ENCODE measurements at regions not wholly inside any gene's neighbourhood (a gene's known extent, or its start where the extent isn't known, plus 50 kb on each side); places are given as distances from the start of the nearest gene placed in this dataset.

DNA sequence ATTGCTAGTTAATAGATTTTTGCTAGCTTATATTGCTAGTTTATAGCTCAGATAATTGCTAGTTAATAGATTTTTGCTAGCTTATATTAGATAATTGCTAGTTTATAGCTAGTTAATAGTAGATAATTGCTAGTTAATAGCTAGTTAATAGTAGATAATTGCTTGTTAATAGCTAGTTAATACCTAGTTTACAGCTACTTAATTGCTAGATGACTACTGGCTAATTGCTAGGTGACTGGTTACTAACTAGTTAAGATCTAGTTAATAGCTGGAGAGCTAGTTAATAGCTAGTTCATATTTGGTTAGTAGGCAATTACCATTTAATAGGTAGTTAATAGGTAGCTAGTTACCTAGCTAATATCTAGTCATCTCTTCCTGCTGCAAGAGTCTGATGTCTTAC, 633.8 kb upstream of the CT83 start:
- no peak for DNase-seq (ENCODE audit: low spot score)
- Histone ChIP-seq H3K4me3 (ENCODE audit: low read depth, low read length, poor library complexity, severe bottlenecking) (no peak overlapping the region), H3K27ac (ENCODE audit: low read depth, low read length, poor library complexity, severe bottlenecking) (no peak overlapping the region), H2AFZ (ENCODE audit: low read length) (no peak overlapping the region), H3K36me3 (ENCODE audit: insufficient read depth, low read length) (no peaks in the 10 kb centered on the region), H3K9me2 (ENCODE audit: insufficient read depth, low read length) (no peaks in the 10 kb centered on the region), H3K79me2 (ENCODE audit: insufficient read depth, low read depth, low read length) (no peaks in the 10 kb centered on the region), H3K4me2 (ENCODE audit: low read length) (no peak overlapping the region), H4K20me1 (ENCODE audit: insufficient read depth, low read length) (no peaks in the 10 kb centered on the region), H3K9me3 (ENCODE audit: low read length) (peaks cover 45% of the 10 kb centered on the region), H3K4me1 (ENCODE audit: insufficient read depth, low read length, poor library complexity, severe bottlenecking) (no peaks in the 10 kb centered on the region)
- intact Hi-C loops (cut with micrococcal nuclease; ENCODE audit: unreplicated experiment): no loop called here
- CTCF ChIA-PET (ENCODE audit: unreplicated experiment): no interaction called here
- POLR2A ChIA-PET: no interaction called here
- BruUV-seq (replicated peaks): no TSS peak
- TF ChIP-seq EZH2phosphoT487 (IDR thresholded peaks at IDR 0.05; ENCODE audit: borderline replicate concordance, low read depth, low read length): no peak
- TF ChIP-seq, protein P1, sequence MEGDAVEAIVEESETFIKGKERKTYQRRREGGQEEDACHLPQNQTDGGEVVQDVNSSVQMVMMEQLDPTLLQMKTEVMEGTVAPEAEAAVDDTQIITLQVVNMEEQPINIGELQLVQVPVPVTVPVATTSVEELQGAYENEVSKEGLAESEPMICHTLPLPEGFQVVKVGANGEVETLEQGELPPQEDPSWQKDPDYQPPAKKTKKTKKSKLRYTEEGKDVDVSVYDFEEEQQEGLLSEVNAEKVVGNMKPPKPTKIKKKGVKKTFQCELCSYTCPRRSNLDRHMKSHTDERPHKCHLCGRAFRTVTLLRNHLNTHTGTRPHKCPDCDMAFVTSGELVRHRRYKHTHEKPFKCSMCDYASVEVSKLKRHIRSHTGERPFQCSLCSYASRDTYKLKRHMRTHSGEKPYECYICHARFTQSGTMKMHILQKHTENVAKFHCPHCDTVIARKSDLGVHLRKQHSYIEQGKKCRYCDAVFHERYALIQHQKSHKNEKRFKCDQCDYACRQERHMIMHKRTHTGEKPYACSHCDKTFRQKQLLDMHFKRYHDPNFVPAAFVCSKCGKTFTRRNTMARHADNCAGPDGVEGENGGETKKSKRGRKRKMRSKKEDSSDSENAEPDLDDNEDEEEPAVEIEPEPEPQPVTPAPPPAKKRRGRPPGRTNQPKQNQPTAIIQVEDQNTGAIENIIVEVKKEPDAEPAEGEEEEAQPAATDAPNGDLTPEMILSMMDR (conservative IDR thresholded peaks at IDR 0.05; ENCODE audit: low read length): no peak

DNA sequence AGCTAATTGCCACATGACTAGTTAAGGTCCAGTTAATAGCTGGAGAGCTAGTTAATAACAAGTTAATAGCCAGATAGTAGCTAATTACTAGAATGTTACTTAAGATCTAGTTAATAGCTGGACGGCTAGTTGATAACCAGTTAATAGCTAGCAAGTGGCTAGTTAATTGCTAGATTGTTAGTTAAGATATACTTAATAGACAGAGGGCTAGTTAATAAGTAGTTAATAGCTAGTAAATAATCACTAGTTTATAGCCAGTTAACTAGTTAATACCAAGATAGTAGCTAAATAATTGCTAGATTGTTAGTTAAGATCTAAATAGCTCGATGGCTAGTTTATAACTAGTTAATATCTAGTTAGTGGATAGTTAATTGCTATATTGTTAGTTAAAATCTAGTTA, 632.6 kb upstream of the CT83 start:
- peaks cover 45% of the 10 kb centered on the region for H3K9me3 ChIP-seq (ENCODE audit: low read length)
- POLR2A ChIA-PET: no interaction called here
- H3K36me3 ChIP-seq (ENCODE audit: insufficient read depth, low read length): no peaks in the 10 kb centered on the region
- H3K4me2 ChIP-seq (ENCODE audit: low read length): no peak overlapping the region
- H4K20me1 ChIP-seq (ENCODE audit: insufficient read depth, low read length): no peaks in the 10 kb centered on the region
- H3K9me2 ChIP-seq (ENCODE audit: insufficient read depth, low read length): no peaks in the 10 kb centered on the region
- no peak overlapping the region for H3K27ac ChIP-seq (ENCODE audit: low read depth, low read length, poor library complexity, severe bottlenecking)
- TF ChIP-seq, protein P1 (conservative IDR thresholded peaks at IDR 0.05; ENCODE audit: low read length): no peak
- TF ChIP-seq EZH2phosphoT487 (IDR thresholded peaks at IDR 0.05; ENCODE audit: borderline replicate concordance, low read depth, low read length): no peak
- no peaks in the 10 kb centered on the region for H3K79me2 ChIP-seq (ENCODE audit: insufficient read depth, low read depth, low read length)
- intact Hi-C loops (cut with micrococcal nuclease; ENCODE audit: unreplicated experiment): no loop called here
- no peaks in the 10 kb centered on the region for H3K4me1 ChIP-seq (ENCODE audit: insufficient read depth, low read length, poor library complexity, severe bottlenecking)
- no TSS peak for BruUV-seq (replicated peaks)
- H3K4me3 ChIP-seq (ENCODE audit: low read depth, low read length, poor library complexity, severe bottlenecking): no peak overlapping the region
- H2AFZ ChIP-seq (ENCODE audit: low read length): no peak overlapping the region
- CTCF ChIA-PET (ENCODE audit: unreplicated experiment): no interaction called here
- no peak for DNase-seq (ENCODE audit: low spot score)

DNA sequence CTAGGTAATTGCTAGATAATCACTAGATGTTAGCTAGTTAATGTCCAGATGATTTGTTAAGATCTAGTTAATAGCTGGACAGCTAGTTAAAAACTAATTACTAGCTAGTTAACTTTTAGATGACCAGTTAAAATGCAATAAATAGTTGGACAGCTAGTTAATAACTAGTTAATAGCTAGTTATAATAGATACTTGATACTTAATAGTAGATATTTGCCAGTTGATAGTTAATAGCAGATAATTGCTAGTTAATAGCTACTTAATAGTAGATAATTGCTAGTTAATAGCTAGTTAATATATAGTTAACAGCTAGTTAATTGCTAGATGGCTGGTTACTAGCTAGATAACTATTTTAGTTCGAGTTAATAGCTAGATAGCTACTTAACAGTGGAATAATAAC, 631.4 kb upstream of the CT83 start:
- Histone ChIP-seq H3K9me2 (ENCODE audit: insufficient read depth, low read length) (no peaks in the 10 kb centered on the region), H3K9me3 (ENCODE audit: low read length) (peaks cover 45% of the 10 kb centered on the region), H2AFZ (ENCODE audit: low read length) (no peak overlapping the region), H3K27ac (ENCODE audit: low read depth, low read length, poor library complexity, severe bottlenecking) (no peak overlapping the region), H3K4me3 (ENCODE audit: low read depth, low read length, poor library complexity, severe bottlenecking) (no peak overlapping the region), H3K36me3 (ENCODE audit: insufficient read depth, low read length) (no peaks in the 10 kb centered on the region), H3K79me2 (ENCODE audit: insufficient read depth, low read depth, low read length) (no peaks in the 10 kb centered on the region), H3K4me2 (ENCODE audit: low read length) (no peak overlapping the region), H3K4me1 (ENCODE audit: insufficient read depth, low read length, poor library complexity, severe bottlenecking) (no peaks in the 10 kb centered on the region), H4K20me1 (ENCODE audit: insufficient read depth, low read length) (no peaks in the 10 kb centered on the region)
- CTCF ChIA-PET (ENCODE audit: unreplicated experiment): no interaction called here
- POLR2A ChIA-PET: no interaction called here
- intact Hi-C loops (cut with micrococcal nuclease; ENCODE audit: unreplicated experiment): no loop called here
- no TSS peak for BruUV-seq (replicated peaks)
- DNase-seq (ENCODE audit: low spot score): no peak
- TF ChIP-seq EZH2phosphoT487 (IDR thresholded peaks at IDR 0.05; ENCODE audit: borderline replicate concordance, low read depth, low read length): no peak
- TF ChIP-seq, protein P1 (conservative IDR thresholded peaks at IDR 0.05; ENCODE audit: low read length): no peak
